GM21390 (cell line): ENCODE measurements at regions not wholly inside any gene's neighbourhood (a gene's known extent, or its start where the extent isn't known, plus 50 kb on each side); places are given as distances from the start of the nearest gene placed in this dataset.

ENCODE experiments used
- ATAC-seq: cut with Tn5 transposase; IDR thresholded peaks from one replicate; pipeline ENCODE4 v1.9.1; 2021; ENCODE audit not compliant: unreplicated experiment

DNA sequence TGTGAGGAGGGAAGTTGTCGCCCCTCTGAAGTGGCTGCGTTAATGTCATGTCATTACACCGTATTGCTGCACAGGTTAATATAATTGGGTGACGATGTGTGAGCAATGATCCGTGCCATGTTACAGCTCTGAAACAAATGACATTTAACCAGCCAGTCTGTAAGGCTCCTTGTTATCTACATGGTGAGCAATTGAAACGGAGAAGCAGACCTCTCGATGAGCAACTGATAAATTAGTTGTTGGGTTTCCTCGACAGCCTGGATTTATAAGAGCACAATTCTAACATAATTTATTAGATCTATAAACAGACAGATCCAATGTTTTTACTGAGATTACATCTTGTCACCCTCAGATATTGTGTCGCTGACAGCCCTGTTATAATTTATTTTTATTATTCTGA is 49.9 kb upstream of the MAFB start:
- ATAC-seq = no peak

DNA sequence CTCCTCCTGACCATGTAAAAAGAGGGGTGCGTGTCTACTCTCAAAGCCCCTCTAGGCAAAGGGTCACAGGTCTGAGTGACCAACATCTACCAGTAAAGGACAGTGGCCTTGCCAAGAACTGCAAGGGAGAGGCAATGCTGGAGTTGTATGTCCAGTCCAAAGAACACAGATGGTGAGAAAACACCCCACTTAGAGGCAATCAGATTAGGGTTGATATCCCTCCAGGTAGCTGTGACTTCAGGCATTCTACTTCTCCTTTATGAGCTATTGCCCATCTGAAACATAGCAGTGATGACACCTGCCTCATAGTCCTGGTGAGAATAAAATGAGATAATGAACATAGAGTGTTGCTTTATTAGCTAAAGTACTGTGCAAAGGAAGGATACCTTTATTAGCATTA is 50.8 kb upstream of the MAFB start:
- ATAC-seq = no peak

DNA sequence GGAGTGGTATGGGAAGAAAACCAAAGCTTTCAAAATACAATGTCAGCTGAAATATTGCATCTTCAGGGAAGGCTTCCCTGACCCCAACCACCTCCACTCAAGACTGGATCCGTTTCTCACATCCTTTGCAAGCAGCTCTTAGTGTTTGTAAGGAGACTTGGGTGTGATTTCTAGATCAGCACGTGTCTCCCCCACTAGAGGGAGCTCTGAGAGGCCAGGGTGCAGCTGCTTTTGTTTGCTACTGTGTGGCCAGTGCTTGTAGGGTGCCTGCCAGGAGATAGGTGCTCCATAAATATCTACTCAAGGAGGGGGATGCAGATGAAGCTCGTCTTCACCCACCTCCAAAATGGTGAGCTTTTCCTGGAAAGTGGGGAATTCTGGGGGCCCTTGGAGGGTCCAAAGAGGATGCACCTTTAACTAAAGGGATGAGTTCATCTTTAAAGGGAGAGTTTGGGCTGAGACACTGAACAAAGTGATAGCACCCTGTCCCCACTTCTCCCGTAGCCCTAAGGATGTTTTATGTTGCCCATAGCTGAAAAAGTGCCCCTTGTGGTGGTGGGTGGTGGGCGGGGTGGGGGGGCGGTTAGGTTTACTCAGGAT is 52.6 kb upstream of the MAFB start:
- no peak for ATAC-seq

DNA sequence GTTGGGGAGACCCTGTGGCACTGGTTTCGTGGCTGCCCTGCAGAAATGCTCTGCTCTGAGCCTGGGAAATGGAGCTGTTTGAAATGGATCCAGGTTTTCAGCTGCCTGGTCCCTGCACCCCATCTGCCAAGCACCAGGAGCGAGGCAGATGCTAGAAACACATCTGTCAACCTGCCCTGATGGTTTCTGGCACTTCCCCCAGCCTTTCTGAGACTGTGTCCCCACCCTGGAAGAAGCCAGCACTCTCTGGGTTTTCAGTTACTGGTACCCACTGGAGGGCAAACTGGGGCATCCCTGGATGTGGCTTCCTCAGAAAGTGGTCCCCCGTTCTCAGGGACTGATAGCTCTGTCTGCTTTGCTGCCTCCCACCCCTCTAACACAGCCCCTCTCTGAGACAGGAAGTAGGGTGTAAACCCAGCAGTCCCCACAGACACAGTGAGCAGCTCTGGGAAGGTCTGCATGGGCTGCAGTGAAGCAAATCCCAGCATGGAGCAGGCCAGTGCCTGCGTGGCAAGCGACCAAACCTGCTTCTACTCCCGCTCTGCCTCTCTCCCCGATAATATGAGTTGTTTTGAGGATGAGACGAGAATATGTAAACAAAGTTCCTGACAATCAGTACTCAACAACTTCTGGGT is 54.2 kb upstream of the MAFB start:
- ATAC-seq = no peak

DNA sequence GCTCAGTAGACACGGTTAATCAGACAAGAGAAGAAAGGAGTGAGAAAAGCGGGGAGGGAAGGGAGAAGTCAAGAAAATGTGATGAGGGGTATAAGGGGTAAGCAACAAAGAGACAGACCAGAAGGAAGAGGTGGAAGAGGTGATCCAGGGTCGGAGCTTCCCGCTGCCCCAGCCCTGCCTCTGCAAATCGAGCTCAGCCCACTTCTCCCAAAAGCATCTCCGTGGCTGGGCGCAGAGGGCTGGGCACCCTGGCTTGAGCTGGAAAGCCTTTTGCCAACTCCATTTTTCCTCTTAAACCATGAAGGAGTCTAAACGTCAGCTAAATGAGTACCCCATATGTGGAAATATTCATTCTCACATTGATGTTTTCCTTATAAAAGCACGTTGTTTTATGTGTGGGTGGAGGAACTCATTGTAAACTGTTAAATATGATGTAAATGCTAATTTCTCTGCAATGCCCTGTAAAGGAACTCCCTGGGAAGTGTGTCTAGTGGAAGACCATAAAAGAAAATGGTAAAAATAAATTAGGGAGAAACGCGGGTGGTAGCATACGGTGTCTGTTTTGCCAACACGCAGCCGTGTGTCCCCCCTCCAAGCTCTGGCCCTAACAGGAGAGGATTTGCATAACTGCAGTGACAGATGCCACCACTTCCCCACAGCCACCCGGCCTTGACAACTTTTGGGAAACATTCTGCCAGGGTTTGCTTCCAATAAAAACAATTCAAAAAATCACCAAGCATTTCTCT is 55.2 kb upstream of the MAFB start:
- ATAC-seq = no peak

DNA sequence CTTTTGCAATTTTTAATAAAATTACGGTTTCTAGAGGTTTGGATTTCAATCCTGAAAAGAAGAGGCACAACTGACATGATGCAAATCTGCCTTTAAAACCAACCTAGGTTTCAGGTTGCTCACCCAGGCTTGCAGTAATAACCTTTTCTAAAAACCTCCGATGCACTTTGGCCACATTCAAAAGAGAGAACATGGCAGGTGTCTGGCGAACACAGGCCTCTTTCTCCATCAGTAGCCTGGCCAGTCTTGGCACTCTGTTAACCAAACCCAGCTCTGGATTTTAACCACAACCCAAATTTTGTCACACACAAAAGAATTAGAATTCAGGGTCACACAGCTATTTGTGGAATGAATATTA is 55.8 kb upstream of the MAFB start:
- ATAC-seq = no peak

DNA sequence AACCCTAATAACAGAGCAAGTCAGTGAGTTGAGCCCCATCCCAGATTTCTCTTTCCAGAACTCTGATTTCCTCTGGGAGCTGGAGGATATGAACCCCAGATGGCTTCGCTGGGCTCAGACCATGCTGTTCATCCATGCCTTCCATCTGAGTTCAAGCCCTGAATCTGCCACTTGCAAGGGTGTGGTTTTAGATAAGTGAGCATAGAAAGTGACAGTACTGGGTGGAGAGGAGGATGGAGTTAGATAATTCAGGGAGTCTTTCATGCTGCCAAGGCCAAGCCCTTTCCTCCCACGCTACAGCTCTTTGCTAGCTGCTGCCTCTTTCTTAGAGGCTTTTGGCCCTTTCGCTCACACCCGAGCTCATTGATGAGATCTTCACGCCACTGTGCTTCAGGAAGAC is 57.2 kb upstream of the MAFB start:
- no peak for ATAC-seq

DNA sequence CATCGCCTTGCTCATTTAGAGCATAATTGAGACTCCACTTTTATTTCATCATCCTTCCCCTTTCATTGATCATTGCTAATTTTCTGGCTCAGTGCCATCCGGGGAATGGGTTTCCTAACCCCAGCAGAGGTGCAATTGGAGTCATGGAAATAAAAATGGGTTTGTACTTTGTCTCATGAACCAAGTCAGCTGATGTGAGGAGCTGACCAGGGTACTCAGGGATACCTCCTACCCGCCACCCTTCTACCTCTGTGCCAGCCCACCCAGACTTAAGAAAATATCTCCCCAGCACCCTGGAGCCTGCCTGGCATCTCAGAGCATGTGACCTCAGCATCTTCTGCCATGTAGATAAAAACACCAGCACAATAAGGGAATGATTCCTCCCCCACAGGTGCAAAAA is 59.1 kb upstream of the MAFB start:
- ATAC-seq = no peak

DNA sequence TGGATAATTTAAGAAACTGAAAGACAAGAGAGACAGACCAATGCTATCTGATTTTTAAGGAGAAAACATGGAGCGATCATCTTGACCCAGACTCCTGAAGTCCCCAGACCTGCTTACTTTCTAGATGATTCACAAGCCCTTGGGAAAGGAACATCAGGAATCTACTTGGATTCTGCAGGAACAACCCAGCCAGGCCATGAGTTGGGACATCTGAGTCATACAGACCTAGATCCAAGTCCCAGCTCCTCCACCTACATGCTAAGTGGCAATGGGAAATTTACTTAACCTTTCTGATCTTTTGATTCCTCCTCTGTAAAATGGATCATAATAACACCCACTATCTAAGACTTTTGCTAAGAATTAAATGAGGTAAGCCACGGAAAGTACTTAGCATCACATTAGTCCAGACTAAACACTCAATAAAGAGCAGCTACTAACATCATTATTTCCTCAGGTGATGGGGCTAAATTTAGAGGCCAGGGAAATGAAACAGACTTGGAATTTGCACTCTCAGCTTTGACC is 61.0 kb upstream of the MAFB start:
- no peak for ATAC-seq

DNA sequence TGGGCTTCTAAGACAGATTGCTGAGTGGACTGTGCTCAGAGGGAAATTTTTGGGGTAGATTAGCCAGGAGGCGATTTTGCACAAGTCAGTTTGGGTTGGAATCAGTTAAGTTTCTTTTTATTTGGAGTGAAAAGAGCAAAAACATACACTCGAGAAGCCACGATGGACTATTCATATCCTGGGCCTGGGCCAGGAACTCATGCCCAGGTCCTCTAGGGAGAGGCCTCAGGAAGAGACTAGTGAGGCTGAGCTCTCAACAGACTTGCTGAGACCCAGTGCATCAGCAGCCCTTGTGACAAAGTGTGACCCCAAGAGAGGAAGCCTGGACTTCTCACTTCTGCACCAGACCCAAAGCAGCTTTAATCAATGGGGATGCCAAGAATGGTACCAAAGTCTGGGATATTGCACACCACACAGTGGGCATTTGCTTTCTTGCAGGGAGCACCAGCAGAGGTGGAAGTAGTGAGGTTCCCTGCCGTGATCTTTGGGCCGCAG is 61.6 kb upstream of the MAFB start:
- ATAC-seq = no peak

DNA sequence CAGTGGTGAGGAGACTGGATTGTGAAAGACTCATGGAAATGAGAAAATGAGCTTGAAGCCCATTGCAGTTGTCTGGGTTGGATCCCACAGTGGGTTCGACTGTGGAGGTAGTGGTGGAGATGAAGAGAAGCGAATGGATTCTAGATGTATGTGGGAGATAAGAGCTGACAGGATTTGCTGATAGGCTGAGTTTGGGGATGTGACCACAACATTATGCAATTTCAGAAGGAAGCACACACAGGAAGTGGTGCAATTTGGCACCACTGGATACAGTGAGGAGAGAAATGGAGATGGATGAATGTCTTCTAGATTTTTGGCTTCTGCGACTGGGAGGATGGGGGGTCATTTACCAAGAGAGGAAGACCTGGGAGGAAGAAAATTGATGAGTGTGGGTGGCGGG is 64.4 kb upstream of the MAFB start:
- ATAC-seq = no peak

DNA sequence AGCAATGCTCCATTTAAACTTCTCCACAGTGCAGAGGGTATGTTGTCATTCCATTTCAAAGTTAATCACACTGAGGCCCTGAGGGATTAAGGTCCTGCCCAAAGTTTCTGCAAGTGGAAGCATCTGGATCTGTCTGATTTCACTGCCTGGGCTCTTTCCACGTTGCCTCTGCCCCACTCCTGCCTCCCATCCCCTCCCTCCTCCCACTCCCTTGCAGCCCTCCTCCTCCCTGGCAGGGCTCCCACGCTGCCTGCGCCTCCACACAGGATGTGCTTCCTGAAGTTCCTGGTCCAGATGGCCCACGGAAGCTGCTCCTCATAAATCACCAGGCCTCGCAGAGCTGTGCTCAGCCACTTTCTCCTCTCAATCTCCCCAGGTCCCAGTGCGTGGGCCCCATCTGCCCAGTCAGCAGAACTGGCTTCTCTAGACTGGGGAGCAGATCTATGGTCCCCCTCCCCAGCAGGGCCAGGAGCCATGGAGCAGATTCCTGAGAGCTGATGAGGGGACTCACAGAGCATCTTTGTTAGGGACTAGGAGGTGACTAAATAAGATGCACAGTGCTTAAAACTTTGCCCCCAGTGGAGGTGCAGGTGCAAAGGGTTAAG is 65.4 kb upstream of the MAFB start:
- ATAC-seq = no peak

DNA sequence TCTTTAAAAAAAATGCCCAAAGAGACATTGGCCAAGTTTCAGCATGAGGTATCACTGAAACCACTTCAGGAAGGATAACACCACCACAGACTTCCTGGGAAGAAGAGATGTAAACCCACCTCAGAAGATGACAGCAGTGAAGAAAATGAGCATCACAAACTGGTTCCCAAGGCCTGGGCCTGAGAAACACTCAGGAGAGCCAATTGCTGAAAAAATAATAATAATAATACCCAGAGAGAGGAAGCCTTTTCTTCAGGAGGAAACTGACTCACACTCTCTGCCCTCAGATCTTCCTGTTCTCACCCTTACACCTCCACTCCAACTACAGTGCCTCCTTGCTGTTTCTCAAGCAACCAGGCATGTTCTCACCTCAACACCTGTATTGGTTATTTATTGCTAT is 68.1 kb upstream of the MAFB start:
- ATAC-seq = no peak

DNA sequence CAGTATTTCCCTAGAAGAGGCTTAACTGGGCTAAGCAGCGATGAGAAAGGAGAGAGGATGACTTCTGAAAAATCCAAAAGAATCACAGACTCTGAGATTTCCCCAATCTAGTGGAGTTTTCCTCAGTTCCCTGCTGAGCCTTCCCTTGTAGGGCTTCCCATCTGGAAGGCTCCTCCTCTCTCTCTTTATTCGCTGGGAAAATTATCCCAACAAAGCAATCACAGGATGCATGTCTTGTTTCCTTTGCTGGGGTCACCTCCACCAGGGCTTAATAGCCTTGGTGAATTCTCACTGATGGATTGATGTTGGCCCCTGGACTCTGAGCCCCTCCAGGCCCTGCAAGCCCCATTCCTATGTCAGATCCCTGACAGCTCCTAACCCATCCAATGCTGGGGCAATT is 69.8 kb upstream of the MAFB start:
- ATAC-seq = no peak

DNA sequence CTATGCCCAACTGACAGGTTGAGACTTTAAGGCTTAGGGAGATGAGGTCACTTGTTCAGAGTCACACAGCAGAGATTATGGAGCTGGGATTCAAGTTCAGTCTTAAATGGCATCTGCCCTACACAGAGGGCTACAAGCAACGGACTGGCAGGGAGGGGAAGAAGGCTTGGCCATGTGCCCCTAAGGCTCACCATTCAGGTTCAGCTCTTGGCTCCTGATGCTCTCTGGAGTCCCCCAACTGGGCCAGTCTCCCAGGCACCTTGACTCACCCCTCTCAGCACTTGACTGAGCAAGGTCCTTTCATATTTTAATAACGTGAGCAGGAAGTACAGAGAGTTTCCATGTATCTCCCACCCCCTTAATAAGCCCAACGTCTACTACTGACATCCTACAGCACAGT is 71.4 kb upstream of the MAFB start:
- ATAC-seq = no peak

DNA sequence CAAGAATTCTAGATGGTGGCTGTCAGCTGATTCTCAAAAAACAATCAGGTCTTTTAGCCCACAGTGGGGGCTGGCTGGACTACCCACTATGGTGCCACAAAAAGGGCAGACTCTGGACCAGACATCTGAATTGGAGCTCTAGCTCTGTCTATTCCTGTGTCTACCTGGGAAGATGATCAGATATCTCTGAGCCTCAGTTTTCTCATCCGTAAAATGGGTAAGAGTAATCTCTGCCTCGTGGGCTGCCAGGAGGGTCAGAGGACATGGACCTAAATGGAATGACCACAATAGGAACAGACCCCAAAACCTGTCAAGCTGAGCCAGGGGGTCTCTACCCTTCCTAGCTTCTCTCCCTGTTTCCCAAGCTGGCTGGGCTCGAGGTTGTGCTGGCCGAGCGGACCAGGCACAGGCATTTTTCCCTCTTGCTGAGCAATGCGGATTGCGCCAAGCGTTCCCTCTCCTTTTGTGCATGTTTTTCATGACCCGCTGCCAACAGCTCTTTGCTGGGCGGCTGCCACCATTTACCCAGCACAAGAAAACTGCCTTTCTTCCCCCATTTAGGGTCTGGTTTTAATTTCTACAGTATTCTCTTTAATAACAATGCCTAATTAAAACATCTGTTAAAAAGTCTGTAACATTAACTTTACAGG is 74.7 kb upstream of the MAFB start:
- no peak for ATAC-seq

DNA sequence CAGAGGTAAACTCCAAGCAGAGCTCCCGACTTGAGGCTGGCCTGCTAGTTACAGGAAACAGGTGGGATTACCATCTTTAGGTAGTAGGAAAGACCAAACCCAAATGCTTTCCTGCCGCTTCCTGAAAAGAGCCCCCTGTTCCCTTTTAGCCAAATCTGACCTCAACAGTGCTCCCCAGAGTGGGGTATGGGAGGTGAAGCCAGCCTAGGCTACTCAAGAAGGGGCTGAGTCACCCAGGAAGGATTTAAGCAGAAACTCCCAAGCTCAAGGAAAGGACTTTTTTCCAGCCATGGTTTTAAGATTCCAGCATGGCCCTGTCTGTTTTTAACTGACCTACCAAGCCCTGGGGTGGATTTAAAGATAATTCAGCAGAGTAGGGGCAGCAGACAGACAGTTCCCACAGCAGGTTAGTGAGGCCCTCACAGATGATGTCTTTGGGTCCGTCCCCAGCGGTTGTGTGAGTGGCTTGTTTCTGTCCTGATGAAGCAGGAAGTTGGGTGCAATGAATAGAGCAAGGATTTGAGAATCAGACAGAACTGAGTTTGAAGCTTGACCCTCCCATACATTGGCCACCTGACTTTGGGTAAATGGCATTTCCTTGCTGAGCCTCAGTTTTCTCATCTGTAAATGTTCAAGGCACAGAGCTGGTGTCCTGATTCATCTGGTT is 76.9 kb upstream of the MAFB start:
- no peak for ATAC-seq

DNA sequence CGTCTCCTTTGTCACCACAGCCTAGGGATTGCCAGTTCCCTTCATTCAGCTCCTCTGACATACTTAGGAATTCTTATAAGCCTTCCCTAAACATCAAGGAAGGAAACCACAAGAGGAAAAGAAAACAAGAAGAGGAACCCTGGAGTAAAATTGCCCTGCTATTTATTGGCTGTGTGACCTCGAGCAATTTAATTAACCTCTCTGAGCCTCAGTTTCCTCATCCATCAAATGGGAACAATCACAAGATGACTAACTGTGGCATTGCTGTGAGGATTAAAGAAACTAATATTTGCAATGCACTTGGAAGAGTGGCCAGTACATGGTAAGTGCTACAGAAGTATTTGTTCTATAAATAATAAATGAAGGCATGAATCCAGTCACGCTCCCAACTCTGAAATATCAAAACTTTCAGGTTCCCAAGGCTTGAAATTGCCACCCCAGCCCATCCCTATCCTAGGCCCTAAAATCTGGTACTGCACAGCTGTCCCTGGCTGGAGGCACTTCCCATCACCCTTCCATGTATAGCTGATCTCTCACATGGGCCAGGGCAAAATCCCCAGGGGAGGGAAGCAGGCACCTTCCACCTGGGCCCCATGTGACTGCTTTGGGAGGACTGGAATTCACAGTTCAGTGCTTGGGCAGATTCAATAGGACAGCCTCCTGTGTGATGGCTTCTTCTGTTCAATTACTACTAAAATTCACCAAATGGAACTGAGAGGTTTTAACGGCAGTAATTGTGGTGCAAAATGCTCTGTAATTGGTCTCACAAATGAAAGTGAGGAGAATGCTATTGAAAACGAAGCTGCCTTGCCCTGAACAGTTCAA is 78.0 kb upstream of the MAFB start:
- ATAC-seq = no peak

DNA sequence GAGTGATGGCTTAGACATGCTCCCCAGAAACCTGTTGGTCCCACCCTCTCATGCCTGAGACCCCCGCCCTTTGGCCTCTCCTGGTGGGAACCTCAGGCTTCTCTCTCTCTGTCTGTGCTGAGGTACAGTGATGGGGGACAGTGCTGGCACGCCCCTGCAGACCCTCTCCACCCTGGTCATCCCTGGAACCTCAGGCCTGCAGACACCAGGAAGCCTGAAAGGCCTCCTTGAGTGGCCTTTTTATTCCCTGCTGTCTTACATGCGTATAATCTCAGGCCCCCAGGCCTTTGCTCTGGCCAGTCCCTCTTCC is 78.5 kb upstream of the MAFB start:
- no peak for ATAC-seq

DNA sequence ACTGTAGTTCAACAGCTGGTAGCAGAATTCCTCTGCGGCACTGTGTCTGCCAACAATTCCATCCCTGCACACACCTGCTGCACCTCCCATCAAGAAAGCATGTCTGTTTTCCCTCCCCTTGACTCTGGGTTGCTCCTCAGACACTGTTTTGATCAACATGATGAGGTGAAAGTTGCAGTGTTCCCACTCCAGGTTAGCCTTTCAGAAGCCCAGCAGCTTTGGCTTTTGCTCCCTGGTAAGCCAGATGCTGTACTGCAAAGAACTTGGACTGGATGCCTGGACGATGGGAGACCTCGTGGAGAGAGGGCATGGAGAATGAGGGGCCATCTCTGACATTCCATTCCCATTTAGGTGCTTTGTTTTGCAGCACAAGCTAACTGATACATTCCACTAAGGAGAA is 79.1 kb upstream of the MAFB start:
- ATAC-seq = no peak
